Activated CD4-positive, alpha-beta memory T cell treated with anti-CD3 and anti-CD28 coated beads for 36 hours (primary cell): ENCODE measurements at regions not wholly inside any gene's neighbourhood (a gene's known extent, or its start where the extent isn't known, plus 50 kb on each side); places are given as distances from the start of the nearest gene placed in this dataset.

Experiments used
- CTCF ChIA-PET: fragments of 350-600 bp; sonication (Branson Sonifier 250); formaldehyde crosslinking; loops from one replicate; lab custom pipeline; 2021; ENCODE audit warnings: antibody characterized with exemption, inconsistent platforms; lab: Charles Lee
- POLR2A ChIA-PET: fragments of 350-600 bp; sonication (Branson Sonifier 250); formaldehyde crosslinking; loops from one replicate; lab custom pipeline; 2021; ENCODE audit warnings: antibody characterized with exemption; lab: Charles Lee
- DNase-seq: peaks from one replicate; pipeline ENCODE4 v3.0.0-alpha.2; 2020
- H3K27ac Mint-ChIP-seq: one replicate; pipeline ENCODE4 v1.8.0; 2021; ENCODE audit warnings: mixed read lengths
- H3K27me3 Mint-ChIP-seq: one replicate; pipeline ENCODE4 v1.8.0; 2021; ENCODE audit warnings: mixed read lengths
- H3K36me3 Mint-ChIP-seq: one replicate; pipeline ENCODE4 v1.8.0; 2021; ENCODE audit warnings: mixed read lengths
- H3K4me1 Mint-ChIP-seq: one replicate; pipeline ENCODE4 v1.8.0; 2021; ENCODE audit warnings: low read depth, mixed read lengths
- H3K4me3 Mint-ChIP-seq: one replicate; pipeline ENCODE4 v1.8.0; 2021; ENCODE audit warnings: mild to moderate bottlenecking, mixed read lengths
- H3K9me3 Mint-ChIP-seq: one replicate; pipeline ENCODE4 v1.8.0; 2021; ENCODE audit warnings: mixed read lengths
- intact Hi-C: fragments of 100-400 bp; cut with micrococcal nuclease; formaldehyde crosslinking; loops from one replicate; pipeline ENCODE4 v1.15.1; 2023

DNA sequence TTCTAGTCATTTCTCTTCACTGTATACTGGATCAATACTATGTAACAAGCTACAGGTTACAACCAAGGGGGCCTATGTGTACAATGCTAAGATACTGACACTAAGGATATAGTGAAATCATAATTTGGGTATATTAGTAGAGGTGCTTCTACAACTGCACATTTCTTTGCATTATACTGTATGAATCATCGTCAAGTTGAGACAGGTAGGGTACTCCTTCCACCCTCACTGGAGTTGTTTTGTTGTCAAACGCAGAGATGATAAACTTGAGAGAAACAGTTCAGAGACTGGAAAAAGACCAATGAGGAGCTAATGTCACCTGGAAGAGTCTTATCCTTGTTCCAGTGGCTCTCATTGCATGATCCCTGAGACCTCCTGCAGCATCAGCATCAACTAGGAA is 208.2 kb upstream of the PRPS1L1 start:
- Mint-ChIP-seq H3K36me3 (no peaks in the 10 kb centered on the region), H3K9me3 (no peaks in the 10 kb centered on the region), H3K4me1 (no peaks in the 10 kb centered on the region), H3K27me3 (no peaks in the 10 kb centered on the region), H3K4me3 (no peak overlapping the region), H3K27ac (no peak overlapping the region)
- POLR2A ChIA-PET = no interaction called here
- DNase-seq = no peak
- intact Hi-C loops = no loop called here
- CTCF ChIA-PET = no interaction called here

DNA sequence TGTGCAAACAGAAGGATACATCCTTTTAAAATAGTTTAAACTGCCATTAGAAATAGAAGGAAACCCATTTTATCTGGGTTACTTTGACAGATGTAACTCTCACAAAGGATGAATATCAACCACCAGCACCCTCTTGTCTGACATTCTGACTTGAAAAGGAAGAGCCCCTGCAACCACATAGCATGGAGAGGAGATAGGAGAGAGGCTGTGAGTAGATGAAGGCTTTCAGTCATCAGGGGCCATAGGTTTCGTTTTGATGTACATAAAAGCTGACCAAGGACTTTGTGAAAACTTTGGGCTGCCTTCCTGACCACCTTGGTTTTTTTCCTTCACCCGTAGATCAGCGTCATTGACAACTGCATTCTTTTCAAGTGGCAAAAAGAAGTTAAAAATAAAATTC is 211.6 kb upstream of the PRPS1L1 start:
- no peak for DNase-seq
- Mint-ChIP-seq H3K4me3 (no peak overlapping the region), H3K4me1 (no peaks in the 10 kb centered on the region), H3K27ac (no peak overlapping the region), H3K9me3 (no peaks in the 10 kb centered on the region), H3K36me3 (no peaks in the 10 kb centered on the region), H3K27me3 (no peaks in the 10 kb centered on the region)
- CTCF ChIA-PET = no interaction called here
- intact Hi-C loops = no loop called here
- POLR2A ChIA-PET = interaction anchor here (0.6 kb wide), 1 partner anchor 555 kb away, joined by 8 read pairs; no protein-coding TSS in a partner anchor

DNA sequence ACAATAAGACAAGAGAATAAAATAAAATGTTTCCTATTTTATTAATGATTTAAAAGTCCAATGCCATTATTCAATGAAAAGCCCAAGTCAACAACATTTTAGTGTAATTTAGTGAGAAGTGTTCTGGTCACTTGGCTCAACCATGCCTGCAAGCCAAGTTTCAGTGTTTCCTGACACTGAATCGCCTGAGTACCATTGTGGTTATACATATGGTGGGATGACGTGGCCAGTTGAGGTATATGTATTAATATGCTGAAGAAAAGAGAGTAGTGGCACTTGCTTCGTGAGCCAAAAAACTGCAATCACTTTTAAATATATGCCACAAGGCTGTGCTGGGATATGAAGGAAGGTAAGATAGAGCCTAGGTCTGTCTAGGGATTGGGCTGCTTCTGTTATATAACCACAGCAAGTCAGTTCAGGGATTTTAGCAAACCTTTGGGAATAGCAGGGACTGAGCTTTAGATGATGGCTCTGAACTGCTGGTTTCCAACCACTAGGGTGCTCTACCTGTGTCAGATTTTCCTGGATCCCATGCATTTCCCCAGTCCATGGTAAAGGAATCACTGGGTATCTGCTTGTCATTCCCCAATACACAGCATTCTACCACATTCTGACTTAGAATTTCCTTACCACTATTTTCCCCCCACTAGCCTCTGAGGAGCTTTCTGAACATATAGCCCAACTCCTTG is 214.0 kb upstream of the PRPS1L1 start:
- no peaks in the 10 kb centered on the region for H3K9me3 Mint-ChIP-seq
- DNase-seq = no peak
- no peak overlapping the region for H3K27ac Mint-ChIP-seq
- intact Hi-C loops = no loop called here
- no peaks in the 10 kb centered on the region for H3K4me1 Mint-ChIP-seq
- POLR2A ChIA-PET = no interaction called here
- H3K36me3 Mint-ChIP-seq = no peaks in the 10 kb centered on the region
- H3K27me3 Mint-ChIP-seq = no peaks in the 10 kb centered on the region
- H3K4me3 Mint-ChIP-seq = no peak overlapping the region
- CTCF ChIA-PET = no interaction called here

DNA sequence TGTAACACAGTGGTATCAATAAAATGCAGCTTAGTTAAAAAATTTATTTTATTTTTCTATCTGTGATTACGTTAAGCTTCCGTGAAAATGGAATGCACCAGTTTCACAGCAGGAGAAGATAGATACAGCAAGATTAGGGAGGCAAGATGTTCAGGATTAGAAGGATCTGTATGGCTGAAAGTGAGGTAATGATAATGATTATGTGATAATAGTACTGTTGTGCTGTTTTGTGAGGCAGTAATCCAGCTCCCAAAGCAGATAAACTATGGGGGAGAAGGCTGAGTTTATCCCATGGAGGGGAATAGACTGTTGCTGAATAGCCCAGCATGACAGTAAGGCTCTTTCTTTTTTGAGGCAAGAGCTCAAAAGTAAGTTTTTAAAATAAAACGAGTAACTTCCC is 216.1 kb upstream of the PRPS1L1 start:
- H3K4me1 Mint-ChIP-seq = no peaks in the 10 kb centered on the region
- ChIA-PET POLR2A (no interaction called here), CTCF (no interaction called here)
- no peak overlapping the region for H3K4me3 Mint-ChIP-seq
- no peaks in the 10 kb centered on the region for H3K27me3 Mint-ChIP-seq
- peaks cover 4% of the 10 kb centered on the region for H3K9me3 Mint-ChIP-seq
- H3K36me3 Mint-ChIP-seq = no peaks in the 10 kb centered on the region
- DNase-seq = no peak
- no peak overlapping the region for H3K27ac Mint-ChIP-seq
- intact Hi-C loops = no loop called here

DNA sequence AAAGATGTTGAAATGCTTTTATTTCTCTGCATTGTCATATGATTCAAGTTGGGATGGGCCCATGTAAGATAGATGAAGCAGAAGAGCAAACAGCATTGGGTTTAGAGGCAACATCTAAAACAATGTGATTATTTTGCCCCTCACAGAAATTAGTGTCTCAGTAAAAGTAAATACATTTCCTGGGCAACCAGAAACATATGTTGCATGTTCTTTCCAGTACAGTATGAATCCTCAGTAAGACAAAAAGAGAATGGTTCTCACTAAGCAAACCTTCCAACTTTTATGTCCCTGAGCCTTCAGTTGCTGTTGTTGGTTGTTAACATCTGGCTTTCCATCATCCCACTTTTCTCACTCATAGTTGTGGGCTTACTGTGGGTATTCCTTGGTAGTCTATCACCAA is 222.5 kb upstream of the PRPS1L1 start:
- no peak overlapping the region for H3K27ac Mint-ChIP-seq
- H3K27me3 Mint-ChIP-seq = no peaks in the 10 kb centered on the region
- no peaks in the 10 kb centered on the region for H3K4me1 Mint-ChIP-seq
- DNase-seq = no peak
- intact Hi-C loops = no loop called here
- H3K36me3 Mint-ChIP-seq = no peaks in the 10 kb centered on the region
- CTCF ChIA-PET = no interaction called here
- peaks cover 22% of the 10 kb centered on the region for H3K9me3 Mint-ChIP-seq
- no peak overlapping the region for H3K4me3 Mint-ChIP-seq
- POLR2A ChIA-PET = no interaction called here

- Mint-ChIP-seq H3K27me3 (no peaks in the 10 kb centered on the region), H3K4me3 (no peak overlapping the region), H3K9me3 (peaks cover 14% of the 10 kb centered on the region), H3K36me3 (no peaks in the 10 kb centered on the region), H3K4me1 (no peaks in the 10 kb centered on the region), H3K27ac (no peak overlapping the region)
- ChIA-PET CTCF (no interaction called here), POLR2A (no interaction called here)
- intact Hi-C loops = no loop called here
- no peak for DNase-seq
These were observed 230.1 kb upstream of the PRPS1L1 start for GRCh38 chr7:18257711-18258110.

DNA sequence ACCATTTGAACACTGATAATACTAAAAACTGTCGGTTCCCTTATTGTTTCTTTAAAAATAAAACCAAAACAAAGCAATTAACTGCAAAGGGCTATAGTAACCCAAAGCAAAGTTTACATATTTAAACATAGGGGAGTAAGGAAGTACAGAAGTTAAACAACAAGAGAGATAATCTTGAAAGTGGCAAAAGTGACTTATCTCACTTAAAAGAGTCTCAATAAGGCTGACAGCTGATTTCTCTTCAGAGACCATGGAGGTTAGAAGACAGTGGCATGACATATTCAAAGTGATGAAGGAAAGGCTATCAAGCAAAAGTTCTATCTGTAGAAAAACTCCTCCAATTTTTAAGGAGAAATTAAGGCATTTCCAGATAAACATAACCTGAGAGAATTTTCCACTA is 233.5 kb upstream of the HDAC9 start:
- DNase-seq = no peak
- no peak overlapping the region for H3K27ac Mint-ChIP-seq
- no peaks in the 10 kb centered on the region for H3K36me3 Mint-ChIP-seq
- no peak overlapping the region for H3K4me3 Mint-ChIP-seq
- peaks cover 11% of the 10 kb centered on the region for H3K9me3 Mint-ChIP-seq
- intact Hi-C loops = no loop called here
- ChIA-PET CTCF (no interaction called here), POLR2A (no interaction called here)
- no peaks in the 10 kb centered on the region for H3K27me3 Mint-ChIP-seq
- H3K4me1 Mint-ChIP-seq = no peaks in the 10 kb centered on the region

GRCh38 chr7:18265611-18266281 is 229.8 kb upstream of the HDAC9 start:
- H3K27ac Mint-ChIP-seq = no peak overlapping the region
- no peaks in the 10 kb centered on the region for H3K27me3 Mint-ChIP-seq
- H3K4me3 Mint-ChIP-seq = no peak overlapping the region
- no peaks in the 10 kb centered on the region for H3K4me1 Mint-ChIP-seq
- DNase-seq = no peak
- POLR2A ChIA-PET = no interaction called here
- CTCF ChIA-PET = no interaction called here
- H3K9me3 Mint-ChIP-seq = peaks cover 11% of the 10 kb centered on the region
- no peaks in the 10 kb centered on the region for H3K36me3 Mint-ChIP-seq
- intact Hi-C loops = no loop called here

DNA sequence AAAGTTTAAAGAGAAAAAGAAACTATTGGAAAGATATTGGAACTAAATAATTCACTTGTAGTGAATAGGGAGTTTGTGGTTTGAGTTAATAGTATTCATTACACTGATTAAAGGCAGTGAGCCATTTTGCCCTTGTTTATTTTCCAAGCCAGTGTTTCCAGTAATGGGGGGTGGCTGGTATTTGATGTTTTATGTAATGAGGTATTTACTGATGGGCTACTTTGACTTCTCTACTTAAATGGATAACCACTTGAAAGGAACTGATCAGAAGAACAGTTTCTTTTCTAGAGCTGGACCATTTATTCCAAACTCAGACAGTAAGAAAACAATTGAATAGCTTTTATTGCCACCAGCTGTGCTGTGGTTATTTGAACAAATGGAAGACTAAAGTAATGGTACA is 227.0 kb upstream of the HDAC9 start:
- CTCF ChIA-PET = no interaction called here
- H3K9me3 Mint-ChIP-seq = no peaks in the 10 kb centered on the region

GRCh38 chr7:18276380-18276779 is 219.2 kb upstream of the HDAC9 start:
- intact Hi-C loops = no loop called here
- Mint-ChIP-seq H3K36me3 (no peaks in the 10 kb centered on the region), H3K4me1 (no peaks in the 10 kb centered on the region), H3K4me3 (no peak overlapping the region), H3K27me3 (peaks cover 2% of the 10 kb centered on the region), H3K27ac (no peak overlapping the region), H3K9me3 (no peaks in the 10 kb centered on the region)
- no peak for DNase-seq
- ChIA-PET POLR2A (no interaction called here), CTCF (interaction anchor here (0.6 kb wide), 1 partner anchor 72 kb away, joined by 3 read pairs; no protein-coding TSS in a partner anchor)

More for the DNA sequence above, 227.0 kb upstream of the HDAC9 start:
- DNase-seq = no peak
- Mint-ChIP-seq H3K4me1 (no peaks in the 10 kb centered on the region), H3K4me3 (no peak overlapping the region), H3K27me3 (no peaks in the 10 kb centered on the region), H3K27ac (no peak overlapping the region), H3K36me3 (no peaks in the 10 kb centered on the region)
- intact Hi-C loops = no loop called here
- POLR2A ChIA-PET = no interaction called here

DNA sequence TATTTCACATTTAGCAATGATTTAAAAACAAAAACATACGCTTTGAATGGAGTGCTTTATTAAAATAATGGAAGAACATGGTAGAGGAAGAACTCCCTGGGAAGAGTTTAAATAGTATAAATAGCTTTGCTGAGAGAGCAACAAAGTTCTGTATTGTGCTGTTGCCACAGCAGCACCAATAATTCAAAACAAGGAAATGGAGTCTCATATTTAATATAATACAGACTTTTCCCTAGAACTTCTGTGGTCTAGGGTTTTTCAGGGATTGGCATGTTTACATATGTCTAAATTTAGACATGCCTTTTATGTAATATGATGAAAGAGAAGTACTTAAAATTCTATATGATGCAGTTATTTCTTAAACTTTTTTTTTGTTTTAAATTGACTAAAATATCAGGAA is 217.2 kb upstream of the HDAC9 start:
- no peaks in the 10 kb centered on the region for H3K36me3 Mint-ChIP-seq
- peaks cover 3% of the 10 kb centered on the region for H3K27me3 Mint-ChIP-seq
- intact Hi-C loops = no loop called here
- DNase-seq = no peak
- H3K9me3 Mint-ChIP-seq = no peaks in the 10 kb centered on the region
- no peak overlapping the region for H3K27ac Mint-ChIP-seq
- H3K4me1 Mint-ChIP-seq = no peaks in the 10 kb centered on the region
- ChIA-PET CTCF (no interaction called here), POLR2A (no interaction called here)
- H3K4me3 Mint-ChIP-seq = no peak overlapping the region

DNA sequence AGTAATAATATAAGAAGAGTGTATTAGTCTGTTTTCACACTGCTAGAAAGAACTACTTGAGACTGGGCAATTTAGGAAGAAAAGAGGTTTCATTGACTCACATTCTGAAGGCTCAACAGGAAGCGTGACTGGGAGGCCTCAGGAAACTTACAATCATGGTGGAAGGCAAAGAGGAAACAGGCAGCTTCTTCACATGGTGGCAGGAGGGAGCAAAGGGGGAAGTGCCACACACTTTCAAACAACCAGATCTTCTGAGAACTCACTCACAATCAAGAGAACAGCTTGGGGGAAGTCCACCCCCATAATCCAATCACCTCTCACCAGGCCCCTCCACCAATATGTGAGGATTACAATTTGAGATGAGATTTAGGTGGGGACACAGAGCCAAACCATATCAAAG is 212.5 kb upstream of the HDAC9 start:
- H3K4me1 Mint-ChIP-seq = no peaks in the 10 kb centered on the region
- H3K9me3 Mint-ChIP-seq = no peaks in the 10 kb centered on the region
- peaks cover 1% of the 10 kb centered on the region for H3K27me3 Mint-ChIP-seq
- H3K27ac Mint-ChIP-seq = no peak overlapping the region
- DNase-seq = no peak
- no peak overlapping the region for H3K4me3 Mint-ChIP-seq
- CTCF ChIA-PET = no interaction called here
- H3K36me3 Mint-ChIP-seq = no peaks in the 10 kb centered on the region
- intact Hi-C loops = no loop called here
- POLR2A ChIA-PET = no interaction called here

- Mint-ChIP-seq H3K4me1 (peaks cover 13% of the 10 kb centered on the region), H3K9me3 (no peaks in the 10 kb centered on the region), H3K4me3 (no peak overlapping the region), H3K27me3 (peaks cover 6% of the 10 kb centered on the region), H3K36me3 (no peaks in the 10 kb centered on the region), H3K27ac (no peak overlapping the region)
- ChIA-PET POLR2A (no interaction called here), CTCF (no interaction called here)
- no peak for DNase-seq
- intact Hi-C loops = no loop called here
These were observed 208.1 kb upstream of the HDAC9 start for GRCh38 chr7:18287482-18287881.
